GM21786 (cell line): ENCODE measurements at regions not wholly inside any gene's neighbourhood (a gene's known extent, or its start where the extent isn't known, plus 50 kb on each side); places are given as distances from the start of the nearest gene placed in this dataset.
A peak's percentile ranks its signal among the peaks of the same experiment; 100 is the strongest.
"Not testable (repeated sequence)": the region's sequence is repeated elsewhere in the genome, so short reads cannot be mapped to it uniquely, and the experiment has no call there.

ENCODE experiments used
- ATAC-seq: cut with Tn5 transposase; IDR thresholded peaks from one replicate; pipeline ENCODE4 v1.9.1; 2021; ENCODE audit not compliant: unreplicated experiment

DNA sequence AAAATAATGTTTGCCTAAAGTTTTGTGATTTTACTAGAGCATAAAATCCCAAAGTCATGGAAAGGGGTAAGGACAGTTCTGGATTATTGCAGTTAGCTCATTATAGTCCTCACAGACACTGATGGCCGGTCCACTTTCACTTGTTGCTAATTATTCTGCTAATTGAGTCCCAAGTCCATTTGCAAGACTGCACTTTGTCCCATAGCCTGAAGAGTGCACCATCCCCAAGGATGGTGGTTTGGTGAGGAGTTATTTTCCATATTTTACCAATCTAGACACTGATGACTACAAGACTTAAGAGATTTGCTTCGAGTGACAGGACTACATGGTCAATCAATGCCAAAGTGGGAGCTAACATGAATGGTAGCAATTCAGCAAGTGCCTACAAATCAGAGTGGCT lies 181.8 kb upstream of the CACNA2D1 start:
- no peak for ATAC-seq

DNA sequence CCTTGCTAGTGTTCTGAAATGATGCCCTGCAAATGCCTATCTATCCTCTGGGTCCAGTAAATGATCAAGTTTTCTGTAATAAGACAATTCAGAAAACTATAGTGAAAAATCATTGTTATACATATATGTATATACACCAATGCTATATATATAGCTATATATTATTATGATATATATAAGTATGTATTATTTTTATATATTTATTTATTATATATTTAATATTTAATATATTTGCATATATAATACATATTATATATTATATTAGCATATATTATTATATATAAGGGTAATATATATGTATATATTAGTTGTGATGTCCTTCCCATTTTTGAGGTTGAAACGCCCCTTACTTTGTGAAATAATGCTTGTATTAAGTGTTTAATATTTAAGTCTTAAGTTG lies 181.4 kb upstream of the CACNA2D1 start:
- ATAC-seq: no peak

DNA sequence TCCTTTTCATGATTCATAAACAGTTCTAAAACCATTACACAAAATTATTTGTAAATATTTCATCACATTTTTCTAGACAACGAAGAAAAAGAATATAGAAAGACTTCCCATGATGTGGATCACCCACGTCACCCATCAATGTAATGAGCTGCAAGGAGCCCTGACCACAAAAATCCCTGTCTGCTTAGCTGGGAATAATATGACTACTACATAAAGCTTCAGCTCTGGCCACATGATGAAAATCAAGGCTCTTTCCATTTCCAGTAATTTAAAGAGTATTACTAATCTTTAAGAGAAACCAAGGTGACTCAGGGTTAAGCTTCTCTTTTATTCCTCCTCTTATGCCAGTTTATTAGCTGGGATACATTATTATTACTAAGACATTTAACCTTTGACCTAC lies 180.8 kb upstream of the CACNA2D1 start:
- ATAC-seq: no peak

DNA sequence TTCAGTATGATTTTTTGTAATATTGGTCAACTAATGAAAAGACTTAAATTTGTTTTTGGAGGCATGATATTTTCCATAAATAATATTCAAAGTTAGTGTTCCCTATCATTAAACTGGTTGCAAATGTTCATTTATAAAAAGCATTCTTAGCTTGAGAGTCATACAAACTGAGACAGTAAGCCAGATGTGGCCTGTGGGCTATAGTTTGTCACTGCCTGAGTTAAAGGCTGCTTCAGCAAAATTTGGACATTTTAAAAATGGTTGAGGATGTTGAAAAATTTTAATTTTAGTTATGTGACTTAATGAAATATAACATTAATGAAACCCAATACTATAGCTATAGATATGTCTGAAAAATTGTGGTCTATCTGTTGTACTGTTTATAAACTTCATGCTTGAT lies 180.2 kb upstream of the CACNA2D1 start:
- ATAC-seq: no peak

DNA sequence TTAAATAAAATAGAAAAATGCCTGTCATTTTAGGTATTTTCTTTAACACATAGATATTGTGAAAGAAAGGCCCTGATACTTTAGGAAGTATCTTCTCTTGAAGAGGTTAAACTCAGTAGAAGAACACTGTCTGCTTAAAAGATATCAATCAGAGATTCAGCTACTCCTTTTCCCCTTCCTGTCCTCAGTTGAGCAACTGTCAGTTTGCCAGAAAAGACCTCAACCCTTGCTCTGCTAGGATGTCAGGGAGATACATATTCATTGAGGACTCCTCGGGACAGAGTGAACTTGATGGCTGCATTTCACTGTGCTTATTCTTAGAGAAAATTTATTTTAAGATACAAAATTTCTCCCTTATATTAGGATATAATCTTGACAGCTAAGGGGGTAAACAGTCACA lies 173.6 kb upstream of the CACNA2D1 start:
- no peak for ATAC-seq

DNA sequence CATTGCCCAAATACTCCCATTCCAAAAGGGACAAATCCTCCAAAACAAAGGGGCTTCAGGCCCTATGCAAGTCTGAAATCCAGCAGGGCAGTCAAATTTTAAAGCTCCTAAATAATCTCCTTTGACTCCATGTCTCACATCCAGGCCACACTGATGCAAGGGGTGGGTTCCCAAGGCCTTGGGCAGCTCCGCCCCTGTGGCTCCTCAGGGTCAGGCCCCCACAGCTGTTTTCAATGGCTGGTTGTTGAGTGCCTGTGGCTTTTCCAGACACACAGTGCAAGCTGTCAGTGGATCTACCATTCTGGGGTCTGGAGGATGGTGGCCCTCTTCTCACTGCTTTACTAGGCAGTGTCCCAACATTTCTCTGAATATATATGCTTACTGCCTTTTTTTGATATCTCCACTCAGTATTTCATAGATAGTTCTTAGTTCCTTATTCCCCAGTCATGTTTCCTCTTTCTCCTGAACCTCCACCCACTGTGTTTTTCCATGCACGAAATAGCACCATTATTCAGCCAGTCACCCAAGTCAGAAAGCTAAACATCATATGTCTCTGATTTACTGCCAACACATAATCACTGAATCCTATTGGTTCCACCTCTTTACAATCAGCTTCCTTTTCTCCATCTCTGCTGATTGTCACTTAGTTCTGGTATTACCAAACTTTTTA lies 172.6 kb upstream of the CACNA2D1 start:
- ATAC-seq: no peak

DNA sequence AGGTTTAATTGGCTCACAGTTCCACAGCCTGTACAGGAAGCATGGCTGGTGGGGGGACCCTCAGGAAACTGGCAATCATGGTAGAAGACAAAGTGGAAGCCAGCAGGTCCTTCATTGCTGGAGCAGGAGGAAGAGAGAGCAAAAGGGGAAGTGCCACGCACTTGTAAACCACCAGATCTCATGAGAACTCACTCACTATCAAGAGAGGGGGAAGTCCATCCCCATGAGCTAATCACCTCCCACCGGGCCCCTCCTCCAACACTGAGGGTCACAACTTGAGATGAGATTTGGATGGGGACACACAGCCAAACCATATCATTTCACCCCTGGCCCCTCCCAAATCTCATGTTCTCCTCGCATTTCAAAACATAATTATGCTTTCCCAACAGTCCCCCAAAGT lies 171.9 kb upstream of the CACNA2D1 start:
- peak; percentile 88 for ATAC-seq

DNA sequence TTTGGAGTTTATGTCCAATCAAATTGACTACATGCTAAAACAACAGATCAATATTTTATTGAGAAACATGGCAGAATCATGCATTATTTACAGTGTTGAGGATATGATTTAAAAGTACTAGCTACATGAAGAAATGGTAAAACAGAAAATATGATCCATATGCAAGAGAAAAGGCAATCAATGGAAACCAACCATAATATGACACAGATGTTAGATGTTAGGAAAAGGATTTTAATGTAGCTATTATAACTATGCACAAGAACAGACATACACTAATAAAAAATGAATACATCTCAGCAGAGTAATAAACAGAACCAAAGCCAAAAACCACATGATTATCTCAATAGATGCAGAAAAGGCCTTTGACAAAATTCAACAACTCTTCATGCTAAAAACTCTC lies 166.2 kb upstream of the CACNA2D1 start:
- ATAC-seq: no peak

DNA sequence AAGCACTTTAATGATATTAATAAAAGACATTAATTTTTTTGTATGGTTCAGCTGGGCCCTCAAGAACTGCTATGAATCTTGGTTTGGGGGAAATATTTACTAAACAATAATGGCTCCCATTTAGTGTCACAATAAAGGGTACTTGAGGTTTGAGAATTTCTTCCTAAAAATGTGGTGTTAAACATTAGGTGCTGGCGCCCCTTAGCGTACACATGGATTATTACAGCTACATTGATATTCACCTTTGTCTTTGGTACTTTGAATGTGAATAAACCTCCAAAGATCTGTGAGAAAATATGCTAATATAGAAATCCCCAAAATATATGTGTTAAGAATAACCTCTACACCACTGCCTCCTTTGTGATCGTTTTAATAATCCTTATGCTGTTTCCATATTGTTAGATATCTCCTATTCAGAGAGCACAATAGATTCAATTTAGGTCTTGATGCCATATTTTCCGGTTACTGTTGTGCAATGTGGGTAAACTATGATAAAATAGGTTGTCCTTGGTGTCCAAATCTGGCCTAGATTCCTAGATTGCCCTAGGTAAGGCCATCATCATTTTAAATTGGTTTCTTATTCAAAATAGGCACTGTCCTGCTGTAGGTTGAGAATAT lies 161.8 kb upstream of the CACNA2D1 start:
- peak; percentile 50 for ATAC-seq

DNA sequence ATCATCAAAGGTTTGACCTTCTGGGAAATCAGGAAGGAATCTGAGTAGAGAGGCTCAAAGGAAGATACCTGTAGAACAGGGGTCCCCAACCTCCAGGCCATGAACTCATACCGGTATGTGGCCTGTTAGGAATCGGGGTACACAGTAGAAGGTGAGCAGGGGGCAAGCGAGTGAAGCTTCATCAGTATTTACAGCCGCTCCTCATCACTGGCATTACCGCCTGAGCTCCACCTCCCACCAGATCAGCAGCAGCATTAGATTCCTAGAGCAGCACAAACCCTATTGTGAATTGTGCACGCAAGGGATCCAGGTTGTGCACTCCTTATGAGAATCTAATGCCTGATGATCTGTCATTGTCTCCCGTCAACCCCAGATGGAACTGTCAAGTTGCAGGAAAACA lies 158.5 kb upstream of the CACNA2D1 start:
- ATAC-seq: no peak

DNA sequence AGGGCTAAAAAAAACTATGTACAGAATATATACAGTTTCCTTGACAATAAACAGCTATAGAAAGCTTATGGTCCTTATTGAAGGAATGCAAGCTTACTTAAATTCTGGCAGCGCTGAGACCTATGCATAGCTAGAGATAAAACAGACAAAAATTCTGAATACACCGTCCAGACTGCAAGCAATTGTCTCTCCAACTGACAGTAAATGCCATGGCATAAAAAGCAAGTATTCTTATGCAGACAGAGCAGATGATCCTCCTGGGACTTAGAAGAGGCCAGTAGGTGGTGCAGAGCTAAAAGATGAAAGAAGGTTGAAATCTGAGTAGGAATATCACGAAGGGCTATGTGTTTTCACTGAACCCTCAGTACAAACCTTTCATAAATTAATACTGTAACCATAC lies 157.0 kb upstream of the CACNA2D1 start:
- no peak for ATAC-seq

DNA sequence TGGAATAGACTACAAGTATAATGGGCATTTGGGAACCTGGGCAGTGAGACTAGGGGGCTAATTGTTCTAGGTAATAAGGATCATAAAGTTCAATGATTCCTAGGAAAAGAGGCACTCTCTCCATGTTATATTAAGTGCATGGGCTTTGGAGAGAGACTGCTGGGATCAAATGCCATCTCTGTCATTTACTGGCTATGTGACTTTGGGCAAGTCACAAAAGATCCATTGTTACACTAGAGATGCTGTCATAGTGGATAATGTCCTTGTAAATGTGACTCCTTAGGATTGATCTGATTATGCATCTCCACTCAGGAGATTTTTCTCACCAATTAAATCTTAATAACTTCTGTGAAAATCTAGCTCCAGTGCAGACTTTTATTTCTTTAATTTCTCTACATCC lies 156.3 kb upstream of the CACNA2D1 start:
- ATAC-seq: no peak

DNA sequence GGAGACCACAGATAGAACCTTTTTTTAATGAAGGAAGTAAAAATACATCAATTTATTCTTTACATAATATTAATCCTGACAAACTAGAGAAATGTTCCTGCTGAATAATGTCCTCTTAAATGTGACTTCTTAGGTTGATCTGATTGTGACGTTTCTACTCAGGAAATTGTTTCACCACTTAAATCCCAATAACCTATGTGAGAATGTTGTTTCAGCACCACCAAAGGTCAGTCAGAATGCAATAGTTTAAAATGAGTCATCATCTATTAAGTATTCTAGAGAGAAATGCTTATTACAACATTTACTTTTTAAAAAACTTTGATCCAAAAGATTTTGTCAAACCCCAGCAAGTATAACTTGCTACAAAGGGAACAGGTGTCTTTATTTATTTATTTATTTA lies 155.4 kb upstream of the CACNA2D1 start:
- no peak for ATAC-seq

DNA sequence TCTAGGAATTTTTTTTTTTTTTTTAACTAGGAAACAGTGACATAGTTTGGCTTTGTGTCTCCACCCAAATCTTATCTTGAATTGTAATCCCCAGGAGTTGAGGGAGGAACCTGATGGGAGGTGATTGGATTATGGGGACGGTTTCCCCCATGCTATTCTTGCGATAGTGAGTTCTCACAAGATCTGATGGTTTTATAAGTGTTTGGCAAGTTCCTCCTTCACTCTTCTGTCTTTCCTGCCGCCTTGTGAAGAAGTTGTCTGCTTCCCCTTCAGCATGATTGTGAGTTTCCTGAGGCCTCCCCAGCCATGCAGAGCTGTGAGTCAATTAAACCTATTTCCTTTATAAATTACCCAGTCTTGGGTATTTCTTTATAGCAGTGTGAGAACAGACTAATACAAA lies 152.2 kb upstream of the CACNA2D1 start:
- not testable (repeated sequence) for ATAC-seq

DNA sequence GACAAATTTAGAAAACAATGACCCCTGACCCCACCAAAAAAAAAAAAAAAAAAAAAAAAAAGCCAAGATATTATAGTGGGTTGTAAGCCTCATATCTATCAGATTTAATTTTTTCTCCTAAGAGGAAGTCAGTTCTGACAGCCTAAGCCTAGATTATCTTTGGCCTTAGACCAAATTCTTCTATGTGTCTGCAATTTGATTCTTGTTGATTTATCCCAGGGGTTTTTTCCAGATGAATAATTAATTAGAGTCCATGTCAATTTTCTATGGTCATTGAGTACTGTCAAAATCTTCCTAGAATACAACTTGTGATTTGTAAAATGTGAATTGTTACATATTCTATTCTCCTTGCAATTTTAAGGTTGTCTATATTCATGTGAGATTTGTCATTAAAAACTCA lies 151.6 kb upstream of the CACNA2D1 start:
- no peak for ATAC-seq

DNA sequence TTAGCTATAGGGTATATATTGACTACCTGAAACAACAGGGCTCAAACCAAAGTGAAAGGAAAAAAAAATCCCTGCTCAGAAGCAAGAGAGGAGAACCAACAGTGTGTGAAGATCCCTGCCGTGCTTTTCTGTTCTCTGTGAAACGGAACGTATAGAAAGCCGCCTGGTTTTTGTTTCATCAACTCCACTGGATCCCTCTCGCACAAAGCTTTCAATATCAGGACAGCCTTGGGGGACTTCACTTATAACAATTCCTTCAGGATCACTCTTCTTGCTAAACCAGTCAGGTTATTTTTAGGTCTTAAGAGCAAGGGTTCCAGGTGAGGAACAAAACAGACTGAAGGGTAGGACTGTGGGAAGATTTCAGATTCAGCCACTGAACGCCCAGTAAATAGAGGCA lies 151.1 kb upstream of the CACNA2D1 start:
- ATAC-seq: no peak

DNA sequence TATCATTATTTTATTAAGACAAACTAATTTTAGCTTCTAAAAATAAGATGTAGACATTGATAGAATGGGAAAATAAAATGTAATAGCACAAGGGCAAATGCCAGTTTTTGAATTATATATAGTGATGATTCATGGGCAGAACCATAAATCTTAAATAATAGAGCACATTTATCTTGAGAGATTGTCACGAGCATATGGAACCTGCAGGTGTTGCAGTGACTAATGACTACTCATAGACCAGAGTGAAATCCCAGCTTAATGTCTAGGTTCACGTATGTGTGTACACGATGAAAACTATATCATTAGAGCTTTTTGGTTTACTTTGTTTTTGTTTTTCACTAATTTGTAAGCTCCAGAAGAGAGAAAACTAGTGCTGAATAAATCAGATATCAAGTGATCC lies 150.2 kb upstream of the CACNA2D1 start:
- ATAC-seq: no peak

DNA sequence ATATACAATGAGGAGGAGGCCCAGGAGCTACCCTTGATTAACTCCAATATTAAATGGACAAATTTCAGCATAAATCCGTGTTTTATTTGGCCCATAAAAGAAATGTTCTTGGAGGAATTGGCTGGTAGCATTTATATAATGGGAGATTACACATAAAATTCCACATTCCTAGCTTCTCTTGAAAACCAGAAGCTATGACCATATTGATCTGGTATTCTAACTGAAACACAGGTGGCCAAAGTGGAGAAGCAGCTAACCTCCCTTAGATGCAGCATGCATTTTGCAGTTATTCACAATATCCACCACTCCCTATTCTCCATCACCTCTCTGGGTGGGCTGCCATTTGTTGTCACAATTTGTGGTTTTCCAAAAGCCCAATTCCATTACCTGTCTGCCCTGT lies 148.8 kb upstream of the CACNA2D1 start:
- no peak for ATAC-seq

DNA sequence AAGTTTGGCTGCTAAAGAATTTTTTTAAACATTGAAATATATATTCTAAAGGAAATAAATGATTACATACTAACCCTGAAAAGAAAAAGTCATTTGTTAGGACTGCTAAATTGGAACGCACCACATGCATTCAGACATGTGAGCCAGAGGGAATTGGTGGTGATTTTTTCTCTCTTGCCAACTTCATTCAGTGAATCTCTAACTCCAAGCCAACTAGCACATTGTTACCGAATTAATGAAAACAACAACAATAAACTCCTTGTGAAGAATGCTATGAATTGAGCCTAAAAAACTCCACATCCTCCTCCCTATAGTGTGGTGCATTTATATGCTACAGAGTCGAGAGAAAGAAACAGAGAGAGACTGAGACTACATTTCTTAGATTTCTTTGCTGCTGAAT lies 135.5 kb upstream of the CACNA2D1 start:
- ATAC-seq: no peak

DNA sequence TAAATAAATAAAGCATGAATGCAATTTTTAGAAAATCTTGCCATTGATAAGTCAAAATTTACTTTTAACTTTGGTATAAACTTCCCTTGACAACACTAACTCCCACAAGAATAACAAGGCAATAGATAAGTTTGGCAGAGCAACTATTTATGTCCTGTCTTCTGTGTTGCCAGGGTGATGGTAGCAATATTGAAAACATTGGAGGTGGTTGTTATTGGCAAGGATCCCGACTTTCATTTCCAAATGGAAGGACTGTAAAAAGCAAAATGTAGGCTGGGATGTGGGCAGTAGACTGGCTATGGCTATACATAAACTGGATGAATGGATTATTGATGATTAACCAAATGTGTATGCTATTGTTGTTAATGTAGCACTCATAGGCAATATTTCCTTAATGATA lies 134.9 kb upstream of the CACNA2D1 start:
- ATAC-seq: no peak

DNA sequence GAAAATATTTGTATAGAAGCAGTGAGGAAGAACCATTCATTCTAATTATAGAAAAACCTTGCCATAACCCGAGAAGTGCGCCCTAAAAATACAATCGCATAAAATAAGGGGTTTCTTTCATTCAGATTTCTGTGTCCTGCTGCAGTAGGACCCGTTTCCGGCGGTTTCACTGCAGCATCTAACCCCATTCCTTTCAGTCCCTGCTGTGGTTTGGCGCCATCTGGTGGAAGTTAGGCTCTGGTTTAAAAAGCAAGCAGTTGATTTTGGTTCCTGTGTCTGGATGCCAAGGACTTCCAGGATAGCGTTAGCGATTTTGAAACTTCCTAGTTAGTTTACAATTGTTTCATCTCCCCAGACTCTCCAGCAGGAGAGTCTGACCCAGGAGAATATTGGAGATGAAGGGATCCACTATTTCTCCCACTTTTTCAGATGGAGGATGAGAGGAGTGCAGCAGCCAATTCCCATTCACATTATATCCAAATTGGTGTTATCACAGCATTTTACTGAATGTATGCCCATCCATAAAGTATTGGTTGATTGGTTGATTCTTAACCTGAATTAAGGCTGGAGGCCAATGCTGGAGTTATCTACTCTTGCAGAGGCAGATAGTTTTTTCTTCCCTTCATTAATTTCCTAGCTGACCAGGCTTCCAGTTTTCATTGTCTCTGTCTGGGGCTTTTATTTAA lies 128.8 kb upstream of the CACNA2D1 start:
- ATAC-seq: peak; percentile 90

DNA sequence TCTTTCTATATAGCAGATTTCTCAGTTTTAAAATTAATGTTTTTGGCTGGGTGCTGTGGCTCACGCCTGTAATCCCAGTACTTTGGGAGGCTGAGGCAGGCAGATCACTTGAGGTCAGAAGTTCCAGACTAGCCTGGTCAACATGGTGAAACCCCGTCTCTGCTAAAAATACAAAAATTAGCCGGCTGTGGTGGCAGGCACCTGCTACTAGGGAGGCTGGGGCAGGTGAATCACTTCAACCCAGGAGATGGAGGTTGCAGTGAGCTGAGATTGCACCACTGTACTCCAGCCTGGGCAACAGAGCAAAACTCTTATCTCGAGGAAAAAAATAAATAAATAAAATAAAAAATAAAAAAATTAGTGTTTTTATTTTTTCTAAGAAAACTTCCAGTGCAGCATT lies 127.5 kb upstream of the CACNA2D1 start:
- not testable (repeated sequence) for ATAC-seq

DNA sequence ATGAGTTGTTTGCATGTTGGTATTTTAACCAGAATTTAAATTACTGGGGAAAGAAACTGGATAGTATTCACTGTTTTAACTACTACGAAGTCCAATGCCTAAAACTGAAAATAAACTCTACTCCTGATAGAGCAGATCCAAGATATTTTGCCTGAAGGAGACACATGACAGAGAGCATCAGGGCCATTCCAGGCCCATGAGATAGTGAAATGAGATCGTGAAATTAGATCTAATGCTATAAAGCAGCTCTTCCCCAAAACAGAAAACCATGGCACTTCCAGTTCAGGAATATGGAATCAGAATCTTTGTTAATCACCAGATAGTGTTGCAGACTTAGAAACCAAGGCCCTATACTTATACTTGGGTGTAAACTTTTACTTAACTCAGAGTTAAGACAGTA lies 124.3 kb upstream of the CACNA2D1 start:
- ATAC-seq: no peak
